HCT116 (cell line): ENCODE measurements at regions not wholly inside any gene's neighbourhood (a gene's known extent, or its start where the extent isn't known, plus 50 kb on each side); places are given as distances from the start of the nearest gene placed in this dataset.
A peak's percentile ranks its signal among the peaks of the same experiment; 100 is the strongest.

Experiments
- ATAC-seq: fragments of 200-7000 bp; cut with Tn5 transposase; 2 replicates; pipeline ENCODE4 v1.9.1; 2020; ENCODE audit warnings: mild to moderate bottlenecking, moderate library complexity
- BruUV-seq: library from RNA; stranded (reverse); fragments of 400-500 nt; replicated peaks from 2 replicates; lab custom pipeline; 2021; lab: Mats Ljungman, UMichigan
- CTCF ChIA-PET: fragments of 300-600 bp; sonication (Branson Sonifier 250); formaldehyde crosslinking; loops from one replicate; lab custom pipeline; 2021; ENCODE audit warnings: antibody characterized with exemption; lab: Charles Lee
- POLR2A ChIA-PET: fragments of 300-600, 350-600 bp; sonication (Branson Sonifier 250); formaldehyde crosslinking; loops from one replicate; lab custom pipeline; 2021; ENCODE audit warnings: antibody characterized with exemption; lab: Charles Lee
- RAD21 ChIA-PET, 2 experiments: fragments of 300-600 bp; sonication (Branson Sonifier 250); formaldehyde crosslinking; loops; one replicate each; lab custom pipeline; 2023; ENCODE audit warnings: low total read pairs in 2 of 2; ENCODE audit not compliant: uncharacterized antibody in 2 of 2, unreplicated experiment in 2 of 2, low non-redundant PET in 1 of 2; lab: Charles Lee
- DNase-seq: peaks from one replicate; pipeline ENCODE4 v3.0.0-alpha.2; 2010; ENCODE audit warnings: low read depth, low spot score
- H2AFZ ChIP-seq: fragments of 200-600 bp; shearing (Covaris generic), sonication (generic); 2 replicates; pipeline ENCODE4 v1.6.1; 2017; ENCODE audit warnings: low read depth, mixed run types, mixed read lengths, antibody characterized with exemption, low read length; ENCODE audit not compliant: poor library complexity, severe bottlenecking
- H3K27ac ChIP-seq: 2 replicates; pipeline ENCODE4 v1.5.1; 2012; ENCODE audit warnings: low read depth, low read length
- H3K27me3 ChIP-seq: fragments of 200-600 bp; sonication (generic); 2 replicates; pipeline ENCODE4 v1.6.1; 2016; ENCODE audit warnings: mixed run types, low read length, mixed read lengths; ENCODE audit not compliant: insufficient read depth
- H3K36me3 ChIP-seq, 2 experiments: fragments of 200-500 bp in 1 of 2; fragments of 200-600 bp in 1 of 2; sonication (Bioruptor generic) in 1 of 2; sonication (generic) in 1 of 2; 2 replicates each; pipeline versions ENCODE4 v1.5.1 to v1.6.1; 2014 to 2016; ENCODE audit warnings: low read length in 2 of 2, inconsistent platforms in 1 of 2, mixed read lengths in 1 of 2, mixed run types in 1 of 2; ENCODE audit not compliant: insufficient read depth in 2 of 2, control insufficient read depth in 1 of 2
- H3K4me1 ChIP-seq, 2 experiments: fragments of 200-600 bp in 1 of 2; sonication (generic) in 1 of 2; 2 replicates each; pipeline versions ENCODE4 v1.5.1 to v1.6.1; 2012 to 2017; ENCODE audit warnings: low read length in 2 of 2, inconsistent platforms in 1 of 2, mild to moderate bottlenecking in 1 of 2, mixed read lengths in 1 of 2, mixed run types in 1 of 2, moderate library complexity in 1 of 2; ENCODE audit not compliant: insufficient read depth in 2 of 2, control insufficient read depth in 1 of 2
- H3K4me2 ChIP-seq: fragments of 200-600 bp; sonication (generic); 2 replicates; pipeline ENCODE4 v1.6.1; 2017; ENCODE audit warnings: mixed run types, low read length, mixed read lengths
- H3K4me3 ChIP-seq, 2 experiments: fragments of 200-600 bp in 1 of 2; sonication (generic) in 1 of 2; replicated peaks in 1 of 2; 2 replicates each; pipeline ENCODE4 v1.5.1; 2011 to 2016; ENCODE audit warnings: low read length in 2 of 2, control low read depth in 1 of 2, low read depth in 1 of 2, mild to moderate bottlenecking in 1 of 2, mixed read lengths in 1 of 2, mixed run types in 1 of 2
- H3K79me2 ChIP-seq: fragments of 200-600 bp; sonication (generic); 2 replicates; pipeline ENCODE4 v1.6.1; 2017; ENCODE audit warnings: mild to moderate bottlenecking, mixed run types, low read length, moderate library complexity, mixed read lengths; ENCODE audit not compliant: insufficient read depth
- H3K9ac ChIP-seq: fragments of 200-600 bp; sonication (generic); 2 replicates; pipeline ENCODE4 v1.6.1; 2016; ENCODE audit warnings: low read length, mixed read lengths
- H3K9me2 ChIP-seq: fragments of 200-600 bp; sonication (generic), shearing (Covaris generic); 2 replicates; pipeline ENCODE4 v1.6.1; 2017; ENCODE audit warnings: mixed run types, mild to moderate bottlenecking, moderate library complexity; ENCODE audit not compliant: insufficient read depth
- H3K9me3 ChIP-seq, 2 experiments: fragments of 200-500 bp in 1 of 2; fragments of 200-600 bp in 1 of 2; sonication (Bioruptor generic) in 1 of 2; sonication (generic) in 1 of 2; 2 replicates each; pipeline ENCODE4 v1.6.1; 2014 to 2017; ENCODE audit warnings: low read length in 2 of 2, mixed read lengths in 2 of 2, inconsistent platforms in 1 of 2, low read depth in 1 of 2, mild to moderate bottlenecking in 1 of 2, mixed run types in 1 of 2, moderate library complexity in 1 of 2; ENCODE audit not compliant: control insufficient read depth in 1 of 2, insufficient read depth in 1 of 2
- H4K20me1 ChIP-seq: fragments of 200-600 bp; sonication (generic), shearing (Covaris generic); 2 replicates; pipeline ENCODE4 v1.6.1; 2017; ENCODE audit warnings: mixed run types, mild to moderate bottlenecking, moderate library complexity; ENCODE audit not compliant: insufficient read depth
- CBX3 ChIP-seq: IDR thresholded peaks from 2 replicates; pipeline ENCODE4 v1.6.1; 2012; ENCODE audit warnings: low read depth
- CEBPB ChIP-seq: IDR thresholded peaks from 2 replicates; pipeline ENCODE4 v1.6.1; 2012; ENCODE audit warnings: low read depth
- ELF1 ChIP-seq: IDR thresholded peaks from 2 replicates; pipeline ENCODE4 v1.6.1; 2012; ENCODE audit warnings: low read depth, borderline replicate concordance
- EZH2phosphoT487 ChIP-seq: fragments of 200-600 bp; IDR thresholded peaks from 2 replicates; pipeline ENCODE4 v1.6.1; 2018; ENCODE audit warnings: antibody characterized with exemption, borderline replicate concordance
- FOSL1 ChIP-seq: IDR thresholded peaks from 2 replicates; pipeline ENCODE4 v1.6.1; 2012; ENCODE audit warnings: low read depth
- JUND ChIP-seq: IDR thresholded peaks from 2 replicates; pipeline ENCODE4 v1.6.1; 2012
- MAX ChIP-seq: IDR thresholded peaks from 2 replicates; pipeline ENCODE4 v1.6.1; 2012
- POLR2A ChIP-seq: IDR thresholded peaks from 2 replicates; pipeline ENCODE4 v1.7.0; 2011; ENCODE audit warnings: borderline replicate concordance; ENCODE audit not compliant: insufficient read depth, insufficient read length; ENCODE audit errors: extremely low read depth
- POLR2AphosphoS5 ChIP-seq: IDR thresholded peaks from 2 replicates; pipeline ENCODE4 v1.6.1; 2011; ENCODE audit warnings: mild to moderate bottlenecking, low read depth, low read length, moderate library complexity
- SIN3A ChIP-seq: IDR thresholded peaks from 2 replicates; pipeline ENCODE4 v1.6.1; 2012; ENCODE audit warnings: low read depth
- SP1 ChIP-seq: IDR thresholded peaks from 2 replicates; pipeline ENCODE4 v1.6.1; 2012; ENCODE audit warnings: low read depth
- TCF7L2 ChIP-seq: IDR thresholded peaks from 2 replicates; pipeline ENCODE4 v1.7.0; 2011; ENCODE audit warnings: borderline replicate concordance, inconsistent platforms; ENCODE audit not compliant: insufficient read depth, insufficient read length; ENCODE audit errors: extremely low read depth
- YY1 ChIP-seq: IDR thresholded peaks from 2 replicates; pipeline ENCODE4 v1.6.1; 2011; ENCODE audit warnings: low read length, low read depth, moderate library complexity, mild to moderate bottlenecking; ENCODE audit not compliant: insufficient replicate concordance; ENCODE audit errors: extremely low read depth
- ZBTB33 ChIP-seq: IDR thresholded peaks from 2 replicates; pipeline ENCODE4 v1.6.1; 2011; ENCODE audit warnings: mild to moderate bottlenecking, low read length, moderate library complexity; ENCODE audit not compliant: insufficient replicate concordance; ENCODE audit errors: extremely low read depth
- ZFX ChIP-seq: fragments of 450-650 bp; IDR thresholded peaks from 2 replicates; pipeline ENCODE4 v1.6.1; 2017
- ZNF274 ChIP-seq: fragments of 200-500 bp; sonication (Bioruptor generic); IDR thresholded peaks from 2 replicates; pipeline ENCODE4 v1.6.1; 2014; ENCODE audit warnings: mild to moderate bottlenecking, low read depth, low read length, inconsistent platforms
- intact Hi-C: fragments of 100-400 bp; cut with micrococcal nuclease; formaldehyde crosslinking; loops from 2 replicates; pipeline ENCODE4 v1.10.0; 2022
- TF ChIP-seq, protein P1 (sequence below): IDR thresholded peaks from 2 replicates; pipeline ENCODE4 v1.6.1; 2012; ENCODE audit warnings: low read depth
- TF ChIP-seq, protein P2 (sequence below), 3 experiments: fragments of 200-600 bp in 1 of 3; sonication (generic) in 1 of 3; IDR thresholded peaks in 2 of 3; conservative IDR thresholded peaks in 1 of 3; 2 replicates each; pipeline ENCODE4 v1.5.1; 2012 to 2017; ENCODE audit warnings: low read depth in 2 of 3, low read length in 2 of 3, antibody characterized with exemption in 1 of 3, borderline replicate concordance in 1 of 3, control low read depth in 1 of 3, mild to moderate bottlenecking in 1 of 3, mixed read lengths in 1 of 3, mixed run types in 1 of 3, moderate library complexity in 1 of 3; ENCODE audit not compliant: insufficient read depth in 1 of 3
- TF ChIP-seq, protein P3 (sequence below): IDR thresholded peaks from 2 replicates; pipeline ENCODE4 v1.6.1; 2012

DNA sequence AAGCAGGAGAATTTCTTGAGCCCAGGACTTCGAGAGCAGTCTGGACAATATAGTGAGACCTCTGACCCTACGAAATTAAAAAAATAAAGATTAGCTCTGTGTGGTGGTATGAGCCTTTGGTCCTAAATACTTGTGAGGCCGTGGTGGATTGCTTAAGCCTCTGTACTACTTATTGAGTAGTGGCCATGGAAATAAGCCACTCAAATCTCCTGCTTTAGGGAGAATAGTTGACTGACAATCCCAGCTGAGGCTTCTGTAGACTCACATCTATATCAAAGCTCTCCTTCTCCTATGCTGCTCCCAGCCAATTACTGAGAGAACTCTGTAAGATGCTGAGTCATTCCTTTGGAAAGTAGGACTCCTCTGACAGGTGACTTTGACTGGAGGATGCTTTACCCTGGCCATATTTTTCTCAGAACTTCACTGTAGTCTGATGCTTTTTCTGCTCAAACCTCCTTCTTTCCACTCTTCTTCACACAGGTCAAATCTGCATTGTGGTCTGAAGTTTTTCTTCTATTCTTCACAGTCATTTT lies 420.2 kb downstream of the SLC6A15 start:
- ATAC-seq (no peak; the same call in 1 of the 2 replicates), DNase-seq (no peak)
- TF ChIP-seq CBX3 (no peak), ZBTB33 (no peak), MAX (no peak), ZFX (no peak), CEBPB (no peak), SP1 (no peak), EZH2phosphoT487 (no peak), ELF1 (no peak), ZNF274 (no peak), YY1 (no peak), POLR2AphosphoS5 (no peak), POLR2A (no peak), TCF7L2 (no peak), FOSL1 (no peak), SIN3A (no peak), JUND (no peak)
- TF ChIP-seq, protein P1, sequence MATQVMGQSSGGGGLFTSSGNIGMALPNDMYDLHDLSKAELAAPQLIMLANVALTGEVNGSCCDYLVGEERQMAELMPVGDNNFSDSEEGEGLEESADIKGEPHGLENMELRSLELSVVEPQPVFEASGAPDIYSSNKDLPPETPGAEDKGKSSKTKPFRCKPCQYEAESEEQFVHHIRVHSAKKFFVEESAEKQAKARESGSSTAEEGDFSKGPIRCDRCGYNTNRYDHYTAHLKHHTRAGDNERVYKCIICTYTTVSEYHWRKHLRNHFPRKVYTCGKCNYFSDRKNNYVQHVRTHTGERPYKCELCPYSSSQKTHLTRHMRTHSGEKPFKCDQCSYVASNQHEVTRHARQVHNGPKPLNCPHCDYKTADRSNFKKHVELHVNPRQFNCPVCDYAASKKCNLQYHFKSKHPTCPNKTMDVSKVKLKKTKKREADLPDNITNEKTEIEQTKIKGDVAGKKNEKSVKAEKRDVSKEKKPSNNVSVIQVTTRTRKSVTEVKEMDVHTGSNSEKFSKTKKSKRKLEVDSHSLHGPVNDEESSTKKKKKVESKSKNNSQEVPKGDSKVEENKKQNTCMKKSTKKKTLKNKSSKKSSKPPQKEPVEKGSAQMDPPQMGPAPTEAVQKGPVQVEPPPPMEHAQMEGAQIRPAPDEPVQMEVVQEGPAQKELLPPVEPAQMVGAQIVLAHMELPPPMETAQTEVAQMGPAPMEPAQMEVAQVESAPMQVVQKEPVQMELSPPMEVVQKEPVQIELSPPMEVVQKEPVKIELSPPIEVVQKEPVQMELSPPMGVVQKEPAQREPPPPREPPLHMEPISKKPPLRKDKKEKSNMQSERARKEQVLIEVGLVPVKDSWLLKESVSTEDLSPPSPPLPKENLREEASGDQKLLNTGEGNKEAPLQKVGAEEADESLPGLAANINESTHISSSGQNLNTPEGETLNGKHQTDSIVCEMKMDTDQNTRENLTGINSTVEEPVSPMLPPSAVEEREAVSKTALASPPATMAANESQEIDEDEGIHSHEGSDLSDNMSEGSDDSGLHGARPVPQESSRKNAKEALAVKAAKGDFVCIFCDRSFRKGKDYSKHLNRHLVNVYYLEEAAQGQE = no peak
- TF ChIP-seq, protein P2, sequence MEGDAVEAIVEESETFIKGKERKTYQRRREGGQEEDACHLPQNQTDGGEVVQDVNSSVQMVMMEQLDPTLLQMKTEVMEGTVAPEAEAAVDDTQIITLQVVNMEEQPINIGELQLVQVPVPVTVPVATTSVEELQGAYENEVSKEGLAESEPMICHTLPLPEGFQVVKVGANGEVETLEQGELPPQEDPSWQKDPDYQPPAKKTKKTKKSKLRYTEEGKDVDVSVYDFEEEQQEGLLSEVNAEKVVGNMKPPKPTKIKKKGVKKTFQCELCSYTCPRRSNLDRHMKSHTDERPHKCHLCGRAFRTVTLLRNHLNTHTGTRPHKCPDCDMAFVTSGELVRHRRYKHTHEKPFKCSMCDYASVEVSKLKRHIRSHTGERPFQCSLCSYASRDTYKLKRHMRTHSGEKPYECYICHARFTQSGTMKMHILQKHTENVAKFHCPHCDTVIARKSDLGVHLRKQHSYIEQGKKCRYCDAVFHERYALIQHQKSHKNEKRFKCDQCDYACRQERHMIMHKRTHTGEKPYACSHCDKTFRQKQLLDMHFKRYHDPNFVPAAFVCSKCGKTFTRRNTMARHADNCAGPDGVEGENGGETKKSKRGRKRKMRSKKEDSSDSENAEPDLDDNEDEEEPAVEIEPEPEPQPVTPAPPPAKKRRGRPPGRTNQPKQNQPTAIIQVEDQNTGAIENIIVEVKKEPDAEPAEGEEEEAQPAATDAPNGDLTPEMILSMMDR (IDR thresholded peaks at IDR 0.05 in 2 of 3, conservative IDR thresholded peaks at IDR 0.05 in 1 of 3; ENCODE audit: borderline replicate concordance in 1 of 3, insufficient read depth in 1 of 3, low read depth in 2 of 3, low read length in 2 of 3) = no peak
- TF ChIP-seq, protein P3, sequence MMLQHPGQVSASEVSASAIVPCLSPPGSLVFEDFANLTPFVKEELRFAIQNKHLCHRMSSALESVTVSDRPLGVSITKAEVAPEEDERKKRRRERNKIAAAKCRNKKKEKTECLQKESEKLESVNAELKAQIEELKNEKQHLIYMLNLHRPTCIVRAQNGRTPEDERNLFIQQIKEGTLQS = no peak
- H3K9ac ChIP-seq = no peak overlapping the region
- ChIA-PET POLR2A (no interaction called here), RAD21 (no interaction called here), CTCF (no interaction called here)
- no peaks in the 10 kb centered on the region for H3K9me2 ChIP-seq
- intact Hi-C loops = no loop called here
- no peaks in the 10 kb centered on the region for H3K4me1 ChIP-seq
- H3K27ac ChIP-seq = no peak overlapping the region
- no peaks in the 10 kb centered on the region for H4K20me1 ChIP-seq
- no peaks in the 10 kb centered on the region for H3K27me3 ChIP-seq
- no TSS peak for BruUV-seq
- H3K9me3 ChIP-seq = no peaks in the 10 kb centered on the region
- H3K4me2 ChIP-seq = no peak overlapping the region
- no peaks in the 10 kb centered on the region for H3K79me2 ChIP-seq
- H3K36me3 ChIP-seq = no peaks in the 10 kb centered on the region
- peak overlapping the region; percentile 42 for H2AFZ ChIP-seq
- H3K4me3 ChIP-seq = no peak overlapping the region
